B cell (primary cell): ENCODE measurements at regions not wholly inside any gene's neighbourhood (a gene's known extent, or its start where the extent isn't known, plus 50 kb on each side); places are given as distances from the start of the nearest gene placed in this dataset.

Experiments used
- CTCF ChIP-seq: fragments of 200-600 bp; IDR thresholded peaks from one replicate; pipeline ENCODE4 v1.8.0; 2022; ENCODE audit warnings: antibody characterized with exemption, mild to moderate bottlenecking
- EZH2 ChIP-seq: IDR thresholded peaks from 2 replicates; pipeline ENCODE4 v1.6.1; 2012; ENCODE audit warnings: borderline replicate concordance, low read depth, mild to moderate bottlenecking, moderate library complexity, low read length; ENCODE audit not compliant: insufficient read depth, poor library complexity, severe bottlenecking

DNA sequence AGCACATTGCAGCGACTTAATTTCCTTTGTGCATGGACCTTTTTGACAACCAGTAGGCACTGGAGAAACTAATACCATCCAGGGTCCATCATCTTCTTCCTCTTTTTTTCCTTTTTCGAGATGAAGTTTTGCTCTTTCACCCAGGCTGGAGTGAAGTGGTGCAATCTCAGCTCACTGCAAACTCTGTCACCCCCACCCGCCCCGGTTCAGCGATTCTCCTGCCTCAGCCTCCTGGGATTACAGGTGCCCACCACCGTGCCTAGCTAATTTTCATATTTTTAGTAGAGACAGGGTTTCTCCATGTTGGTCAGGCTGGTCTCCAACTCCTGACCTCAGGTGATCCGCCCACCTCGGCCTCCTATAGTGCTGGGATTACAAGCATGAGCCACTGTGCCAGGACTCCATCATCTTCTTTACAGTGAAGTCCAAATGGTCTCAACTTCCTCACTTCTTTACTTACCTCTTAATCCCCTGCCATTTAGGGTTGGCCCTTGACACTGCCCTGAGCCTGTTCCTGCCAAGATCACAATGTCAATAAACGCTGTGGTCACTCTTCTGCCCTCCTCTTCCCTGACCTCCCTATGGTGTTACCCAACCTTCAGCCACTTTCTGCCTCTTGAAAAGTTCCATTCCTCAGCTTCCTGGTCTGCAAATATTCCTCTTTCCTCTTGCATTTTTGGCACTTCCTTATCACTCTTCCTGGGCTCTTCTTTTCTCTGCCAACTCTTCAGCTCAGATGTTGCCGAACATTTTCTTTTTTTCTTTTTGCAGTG is 119.8 kb upstream of the SLC34A2 start:
- no peak for TF ChIP-seq CTCF
- TF ChIP-seq EZH2 = no peak
